ENCODE measurements at regions not wholly inside any gene's neighbourhood (a gene's known extent, or its start where the extent isn't known, plus 50 kb on each side); places are given as distances from the start of the nearest gene placed in this dataset.

- TF ChIP-seq POLR2A (IDR thresholded peaks at IDR 0.05; ENCODE audit: low read depth, low read length) = no peak
- TF ChIP-seq CTCF (conservative IDR thresholded peaks at IDR 0.05; ENCODE audit: low read depth, low read length) = no peak
Observed at GRCh38 chr1:115462566-115463076, 124.6 kb upstream of the NGF start.

Measured in IMR-90 (cell line).